ENCODE measurements at regions not wholly inside any gene's neighbourhood (a gene's known extent, or its start where the extent isn't known, plus 50 kb on each side); places are given as distances from the start of the nearest gene placed in this dataset.
"Not testable (repeated sequence)": the region's sequence is repeated elsewhere in the genome, so short reads cannot be mapped to it uniquely, and the experiment has no call there.

DNA sequence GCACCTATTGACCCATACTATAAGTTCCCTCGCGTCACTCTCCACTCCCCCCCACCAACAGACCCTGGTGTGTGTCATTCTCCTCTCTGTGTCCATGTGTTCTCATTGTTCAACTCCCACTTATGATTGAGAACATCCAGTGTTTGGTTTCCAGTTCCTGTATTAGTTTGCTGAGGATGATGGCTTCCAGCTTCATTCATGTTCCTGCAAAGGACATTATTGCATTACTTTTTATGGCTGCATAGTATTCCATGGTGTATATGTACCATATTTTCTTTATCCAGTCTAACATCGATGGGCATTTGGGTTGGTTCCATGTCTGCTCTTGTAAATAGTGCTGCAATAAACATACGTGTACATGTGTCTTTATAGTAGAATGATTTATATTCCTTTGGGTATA lies 709.6 kb upstream of the ZNF608 start:
- TF ChIP-seq, protein P1, sequence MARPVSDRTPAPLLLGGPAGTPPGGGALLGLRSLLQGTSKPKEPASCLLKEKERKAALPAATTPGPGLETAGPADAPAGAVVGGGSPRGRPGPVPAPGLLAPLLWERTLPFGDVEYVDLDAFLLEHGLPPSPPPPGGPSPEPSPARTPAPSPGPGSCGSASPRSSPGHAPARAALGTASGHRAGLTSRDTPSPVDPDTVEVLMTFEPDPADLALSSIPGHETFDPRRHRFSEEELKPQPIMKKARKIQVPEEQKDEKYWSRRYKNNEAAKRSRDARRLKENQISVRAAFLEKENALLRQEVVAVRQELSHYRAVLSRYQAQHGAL (CRISPR knock-in tag; IDR thresholded peaks at IDR 0.05; ENCODE audit: not compliant biosample characterization): not testable (repeated sequence)
- TF ChIP-seq, protein P2, sequence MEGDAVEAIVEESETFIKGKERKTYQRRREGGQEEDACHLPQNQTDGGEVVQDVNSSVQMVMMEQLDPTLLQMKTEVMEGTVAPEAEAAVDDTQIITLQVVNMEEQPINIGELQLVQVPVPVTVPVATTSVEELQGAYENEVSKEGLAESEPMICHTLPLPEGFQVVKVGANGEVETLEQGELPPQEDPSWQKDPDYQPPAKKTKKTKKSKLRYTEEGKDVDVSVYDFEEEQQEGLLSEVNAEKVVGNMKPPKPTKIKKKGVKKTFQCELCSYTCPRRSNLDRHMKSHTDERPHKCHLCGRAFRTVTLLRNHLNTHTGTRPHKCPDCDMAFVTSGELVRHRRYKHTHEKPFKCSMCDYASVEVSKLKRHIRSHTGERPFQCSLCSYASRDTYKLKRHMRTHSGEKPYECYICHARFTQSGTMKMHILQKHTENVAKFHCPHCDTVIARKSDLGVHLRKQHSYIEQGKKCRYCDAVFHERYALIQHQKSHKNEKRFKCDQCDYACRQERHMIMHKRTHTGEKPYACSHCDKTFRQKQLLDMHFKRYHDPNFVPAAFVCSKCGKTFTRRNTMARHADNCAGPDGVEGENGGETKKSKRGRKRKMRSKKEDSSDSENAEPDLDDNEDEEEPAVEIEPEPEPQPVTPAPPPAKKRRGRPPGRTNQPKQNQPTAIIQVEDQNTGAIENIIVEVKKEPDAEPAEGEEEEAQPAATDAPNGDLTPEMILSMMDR (CRISPR knock-in tag; IDR thresholded peaks at IDR 0.05): not testable (repeated sequence)
- TF ChIP-seq, protein P3, sequence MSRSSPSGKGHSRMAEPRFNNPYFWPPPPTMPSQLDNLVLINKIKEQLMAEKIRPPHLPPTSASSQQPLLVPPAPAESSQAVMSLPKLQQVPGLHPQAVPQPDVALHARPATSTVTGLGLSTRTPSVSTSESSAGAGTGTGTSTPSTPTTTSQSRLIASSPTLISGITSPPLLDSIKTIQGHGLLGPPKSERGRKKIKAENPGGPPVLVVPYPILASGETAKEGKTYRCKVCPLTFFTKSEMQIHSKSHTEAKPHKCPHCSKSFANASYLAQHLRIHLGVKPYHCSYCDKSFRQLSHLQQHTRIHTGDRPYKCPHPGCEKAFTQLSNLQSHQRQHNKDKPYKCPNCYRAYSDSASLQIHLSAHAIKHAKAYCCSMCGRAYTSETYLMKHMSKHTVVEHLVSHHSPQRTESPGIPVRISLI (CRISPR knock-in tag; IDR thresholded peaks at IDR 0.05; ENCODE audit: borderline replicate concordance): not testable (repeated sequence)
- TF ChIP-seq, protein P4, sequence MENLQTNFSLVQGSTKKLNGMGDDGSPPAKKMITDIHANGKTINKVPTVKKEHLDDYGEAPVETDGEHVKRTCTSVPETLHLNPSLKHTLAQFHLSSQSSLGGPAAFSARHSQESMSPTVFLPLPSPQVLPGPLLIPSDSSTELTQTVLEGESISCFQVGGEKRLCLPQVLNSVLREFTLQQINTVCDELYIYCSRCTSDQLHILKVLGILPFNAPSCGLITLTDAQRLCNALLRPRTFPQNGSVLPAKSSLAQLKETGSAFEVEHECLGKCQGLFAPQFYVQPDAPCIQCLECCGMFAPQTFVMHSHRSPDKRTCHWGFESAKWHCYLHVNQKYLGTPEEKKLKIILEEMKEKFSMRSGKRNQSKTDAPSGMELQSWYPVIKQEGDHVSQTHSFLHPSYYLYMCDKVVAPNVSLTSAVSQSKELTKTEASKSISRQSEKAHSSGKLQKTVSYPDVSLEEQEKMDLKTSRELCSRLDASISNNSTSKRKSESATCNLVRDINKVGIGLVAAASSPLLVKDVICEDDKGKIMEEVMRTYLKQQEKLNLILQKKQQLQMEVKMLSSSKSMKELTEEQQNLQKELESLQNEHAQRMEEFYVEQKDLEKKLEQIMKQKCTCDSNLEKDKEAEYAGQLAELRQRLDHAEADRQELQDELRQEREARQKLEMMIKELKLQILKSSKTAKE (CRISPR knock-in tag; IDR thresholded peaks at IDR 0.05; ENCODE audit: borderline replicate concordance): not testable (repeated sequence)
- TF ChIP-seq SATB2 (CRISPR knock-in tag; IDR thresholded peaks at IDR 0.05); RARG (CRISPR knock-in tag; IDR thresholded peaks at IDR 0.05; ENCODE audit: low read depth); ZNF331 (CRISPR knock-in tag; IDR thresholded peaks at IDR 0.05); HMGA1 (CRISPR knock-in tag; conservative IDR thresholded peaks at IDR 0.05); POLR2A (IDR thresholded peaks at IDR 0.05; ENCODE audit: insufficient read depth in 1 of 2, low read depth in 2 of 2, low read length in 2 of 2); NCOA1 (CRISPR knock-in tag; IDR thresholded peaks at IDR 0.05); ZNF746 (CRISPR knock-in tag; IDR thresholded peaks at IDR 0.05): not testable (repeated sequence)
- TF ChIP-seq, protein P5, sequence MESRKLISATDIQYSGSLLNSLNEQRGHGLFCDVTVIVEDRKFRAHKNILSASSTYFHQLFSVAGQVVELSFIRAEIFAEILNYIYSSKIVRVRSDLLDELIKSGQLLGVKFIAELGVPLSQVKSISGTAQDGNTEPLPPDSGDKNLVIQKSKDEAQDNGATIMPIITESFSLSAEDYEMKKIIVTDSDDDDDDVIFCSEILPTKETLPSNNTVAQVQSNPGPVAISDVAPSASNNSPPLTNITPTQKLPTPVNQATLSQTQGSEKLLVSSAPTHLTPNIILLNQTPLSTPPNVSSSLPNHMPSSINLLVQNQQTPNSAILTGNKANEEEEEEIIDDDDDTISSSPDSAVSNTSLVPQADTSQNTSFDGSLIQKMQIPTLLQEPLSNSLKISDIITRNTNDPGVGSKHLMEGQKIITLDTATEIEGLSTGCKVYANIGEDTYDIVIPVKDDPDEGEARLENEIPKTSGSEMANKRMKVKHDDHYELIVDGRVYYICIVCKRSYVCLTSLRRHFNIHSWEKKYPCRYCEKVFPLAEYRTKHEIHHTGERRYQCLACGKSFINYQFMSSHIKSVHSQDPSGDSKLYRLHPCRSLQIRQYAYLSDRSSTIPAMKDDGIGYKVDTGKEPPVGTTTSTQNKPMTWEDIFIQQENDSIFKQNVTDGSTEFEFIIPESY (CRISPR knock-in tag; IDR thresholded peaks at IDR 0.05): not testable (repeated sequence)

All from HepG2 (cell line).